HG02884 (cell line): ENCODE measurements at regions not wholly inside any gene's neighbourhood (a gene's known extent, or its start where the extent isn't known, plus 50 kb on each side); places are given as distances from the start of the nearest gene placed in this dataset.

Source experiments
- ATAC-seq: cut with Tn5 transposase; IDR thresholded peaks from one replicate; pipeline ENCODE4 v1.9.1; 2021; ENCODE audit warnings: mild to moderate bottlenecking, moderate library complexity; ENCODE audit not compliant: unreplicated experiment

- no peak for ATAC-seq
Observed at GRCh38 chr2:116645155-116645554, 1169.3 kb upstream of the DDX18 start.

DNA sequence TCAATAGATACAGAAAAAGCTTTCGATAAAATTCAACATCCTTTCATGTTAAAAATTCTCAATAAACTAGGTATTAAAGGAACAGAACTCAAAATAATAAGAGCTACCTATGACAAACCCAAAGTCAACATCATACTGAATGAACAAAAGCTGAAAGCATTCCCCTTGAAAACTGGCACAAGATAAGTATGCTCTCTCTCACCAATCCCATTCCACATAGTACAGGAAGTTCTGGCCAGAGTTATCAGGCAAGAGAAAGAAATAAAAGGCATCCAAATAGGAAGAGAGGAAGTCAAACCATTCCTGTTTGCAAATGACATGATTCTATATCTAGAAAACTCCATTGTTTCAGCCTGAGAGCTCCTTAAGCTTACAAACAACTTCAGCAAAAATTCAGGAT is 1145.8 kb upstream of the DDX18 start:
- ATAC-seq = no peak

DNA sequence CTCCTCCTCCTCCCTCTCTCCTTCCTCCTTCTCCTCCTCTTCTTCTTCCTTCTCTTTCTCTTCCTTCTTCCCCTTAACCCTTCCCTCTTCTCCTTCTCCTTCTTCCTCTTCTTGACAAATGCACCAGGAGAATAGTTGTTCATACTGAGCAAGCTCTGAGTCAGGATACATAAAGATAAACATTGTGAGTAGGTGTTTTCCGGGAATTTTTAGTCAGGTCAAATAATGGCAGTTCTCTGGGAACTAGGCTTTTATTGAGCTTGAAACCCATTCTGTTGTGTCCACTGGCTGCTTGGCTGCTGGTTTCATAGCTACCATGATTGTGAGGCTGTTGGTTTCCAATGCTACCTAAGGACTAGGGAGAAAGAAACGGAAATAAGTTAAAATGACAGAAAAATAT is 1144.7 kb upstream of the DDX18 start:
- ATAC-seq = no peak

- no peak for ATAC-seq
Observed at GRCh38 chr2:116674188-116674587, 1140.3 kb upstream of the DDX18 start.

DNA sequence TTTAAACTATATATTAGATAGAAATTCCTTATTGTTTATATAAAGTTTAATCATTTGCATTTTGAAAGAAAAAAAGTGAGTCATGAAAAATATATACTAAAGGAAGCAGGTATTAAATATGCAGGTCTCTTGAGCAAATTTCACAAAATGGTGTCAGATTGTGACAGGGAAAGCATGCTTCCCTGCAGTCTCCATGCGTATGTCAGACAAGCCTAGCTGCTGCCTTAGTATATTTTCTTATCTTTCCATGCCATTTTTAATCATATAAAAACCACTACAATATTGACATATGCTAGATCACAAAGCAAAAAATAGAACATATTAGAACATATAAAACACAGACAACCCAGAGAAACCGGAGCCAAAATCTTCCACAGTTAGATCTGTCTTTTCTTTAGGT is 1137.7 kb upstream of the DDX18 start:
- no peak for ATAC-seq

DNA sequence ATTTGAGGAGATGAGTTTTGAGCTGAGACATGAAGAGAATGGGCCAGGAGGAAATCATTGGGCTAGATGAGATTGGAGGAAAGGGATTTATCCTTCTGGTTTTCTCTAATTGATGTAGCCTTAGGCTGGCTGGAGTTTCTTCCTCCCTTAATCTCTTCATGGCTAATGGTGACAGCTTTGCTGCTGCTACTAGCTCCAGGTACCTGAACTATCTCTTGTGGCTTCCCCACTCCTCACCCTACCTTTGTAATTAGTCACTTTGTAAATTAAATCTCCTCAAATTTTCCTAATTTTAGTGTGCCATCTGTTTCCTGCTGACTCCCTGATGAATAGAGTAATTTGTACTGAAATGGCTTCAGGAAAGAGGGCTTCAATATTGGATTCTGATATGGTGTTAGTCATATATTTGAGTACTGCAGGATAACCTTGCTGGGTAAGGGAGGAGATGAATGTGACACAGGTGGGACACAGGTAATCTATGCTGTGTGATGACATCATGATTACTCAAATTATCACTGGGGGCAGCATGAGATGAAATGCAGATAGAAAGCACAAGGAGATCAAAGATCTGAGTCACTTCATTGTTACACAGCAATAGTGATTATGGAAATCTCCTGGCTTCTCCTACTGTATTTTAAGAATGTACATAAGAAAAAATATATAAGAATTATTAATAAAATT is 1134.1 kb upstream of the DDX18 start:
- ATAC-seq = no peak

DNA sequence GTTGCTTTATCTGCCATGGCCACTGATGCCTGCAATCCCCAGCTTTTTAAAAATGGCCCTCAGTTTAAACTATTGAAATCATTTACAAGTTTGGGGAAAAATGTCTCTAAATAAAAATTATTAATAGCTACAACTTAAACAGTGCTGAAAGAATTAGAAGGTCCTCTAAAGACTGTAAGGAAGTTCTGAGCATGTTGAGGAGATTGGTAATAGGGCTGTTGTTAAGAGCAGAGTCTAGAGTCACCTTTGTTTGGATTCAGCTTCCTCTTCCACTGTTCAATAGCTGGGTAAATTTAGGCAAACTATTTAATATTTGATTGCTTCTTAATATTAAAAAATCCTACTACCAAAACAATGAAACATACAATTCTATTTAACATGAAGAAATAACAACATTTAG is 1127.1 kb upstream of the DDX18 start:
- ATAC-seq = no peak

DNA sequence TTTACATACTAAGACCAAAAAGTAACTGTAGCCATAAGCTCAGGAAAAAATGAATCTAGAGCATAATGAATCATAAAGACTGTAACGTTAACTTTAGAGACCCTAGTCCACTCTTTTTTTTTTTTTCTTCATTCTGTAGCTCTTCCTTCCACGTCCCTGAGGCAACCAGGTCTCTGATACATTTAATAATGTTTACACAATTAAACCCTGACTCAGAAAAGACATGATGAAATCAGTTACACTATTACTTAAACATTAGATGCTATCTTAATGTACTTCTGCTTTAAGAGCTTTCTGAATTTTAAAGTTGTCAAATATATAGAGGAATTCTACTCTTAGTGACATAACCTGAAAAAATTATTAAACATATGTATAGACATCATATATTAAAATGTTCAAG is 1121.5 kb upstream of the DDX18 start:
- ATAC-seq = no peak

- no peak for ATAC-seq
Observed at GRCh38 chr2:116696223-116696622, 1118.3 kb upstream of the DDX18 start.

GRCh38 chr2:116696903-116697302 is 1117.6 kb upstream of the DDX18 start:
- no peak for ATAC-seq

- no peak for ATAC-seq
Observed at GRCh38 chr2:116706396-116706795, 1108.1 kb upstream of the DDX18 start.

DNA sequence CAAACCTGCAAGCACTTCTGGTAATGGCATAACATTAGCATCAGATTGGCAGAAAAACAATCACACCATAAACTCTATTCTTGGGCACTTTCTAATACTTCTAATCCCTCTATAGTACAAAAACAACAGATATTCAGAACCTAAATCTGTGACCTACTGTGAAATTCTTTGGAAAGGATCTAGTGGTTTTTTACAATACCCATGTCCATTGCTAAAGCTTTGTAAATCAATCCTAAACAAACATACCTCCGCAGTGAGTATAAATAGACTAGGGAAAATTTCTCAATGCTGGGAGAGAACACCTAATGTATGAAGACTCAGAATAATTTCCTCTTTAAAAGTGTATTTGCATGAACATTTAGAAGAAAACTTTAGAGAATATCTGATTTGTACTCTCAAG is 1098.5 kb upstream of the DDX18 start:
- ATAC-seq = no peak

DNA sequence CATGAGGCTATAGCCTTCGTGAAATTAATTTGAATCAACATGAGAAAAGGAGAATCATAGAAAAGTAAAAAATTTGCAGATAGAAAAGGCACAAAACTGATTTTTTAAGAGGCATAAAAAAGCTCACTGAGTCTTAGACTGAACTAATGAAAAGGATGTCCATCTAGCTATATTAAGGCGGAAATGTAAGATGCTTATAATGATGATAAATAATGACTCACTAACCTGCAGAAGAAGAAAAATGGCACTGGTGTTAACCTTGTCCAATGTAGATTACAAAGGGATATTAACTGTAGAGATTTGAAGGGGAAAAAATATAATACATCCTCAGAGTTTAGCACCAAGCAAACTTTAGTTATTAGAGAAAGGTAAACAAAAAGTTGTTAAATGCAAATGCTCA is 1098.0 kb upstream of the DDX18 start:
- ATAC-seq = no peak

DNA sequence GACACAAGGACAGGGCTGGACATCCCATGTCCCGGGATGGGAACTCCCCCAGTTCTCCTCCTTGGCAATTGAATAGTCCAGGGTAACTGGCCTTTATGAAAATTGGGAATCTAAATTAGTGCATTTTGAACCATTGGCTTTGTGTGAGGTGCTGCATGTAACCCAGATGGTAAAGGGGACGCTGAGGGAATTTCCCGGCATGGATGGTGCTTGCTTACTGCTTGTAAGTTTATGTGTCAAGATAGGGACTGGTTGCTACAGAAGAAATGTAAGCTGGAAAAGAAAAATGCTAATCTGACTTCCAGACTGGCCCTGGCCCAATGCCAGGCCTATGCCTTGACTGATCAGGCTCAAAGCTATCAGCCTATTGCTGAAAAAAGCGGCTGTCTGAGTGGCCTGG is 1096.7 kb upstream of the DDX18 start:
- no peak for ATAC-seq

GRCh38 chr2:116718451-116718850 is 1096.0 kb upstream of the DDX18 start:
- ATAC-seq = no peak

DNA sequence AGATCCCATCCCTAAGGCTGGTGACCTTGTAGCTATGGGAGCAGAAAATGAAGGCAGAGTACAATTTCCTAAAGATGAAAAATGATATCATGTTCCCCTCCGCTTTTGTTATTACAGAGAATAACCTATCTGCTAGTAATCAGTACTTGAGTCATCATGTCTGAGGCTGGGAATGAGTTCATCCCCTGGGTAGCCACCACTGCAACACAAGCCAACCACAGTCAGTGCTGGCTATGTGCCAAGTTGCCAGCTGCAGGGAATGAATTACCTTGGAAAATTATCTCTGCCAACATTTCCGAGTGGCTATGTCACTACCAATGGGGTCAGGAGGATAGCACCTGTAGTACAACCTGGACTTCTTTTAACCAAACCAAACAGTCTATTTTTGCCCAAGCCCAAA is 1094.7 kb upstream of the DDX18 start:
- ATAC-seq = no peak

DNA sequence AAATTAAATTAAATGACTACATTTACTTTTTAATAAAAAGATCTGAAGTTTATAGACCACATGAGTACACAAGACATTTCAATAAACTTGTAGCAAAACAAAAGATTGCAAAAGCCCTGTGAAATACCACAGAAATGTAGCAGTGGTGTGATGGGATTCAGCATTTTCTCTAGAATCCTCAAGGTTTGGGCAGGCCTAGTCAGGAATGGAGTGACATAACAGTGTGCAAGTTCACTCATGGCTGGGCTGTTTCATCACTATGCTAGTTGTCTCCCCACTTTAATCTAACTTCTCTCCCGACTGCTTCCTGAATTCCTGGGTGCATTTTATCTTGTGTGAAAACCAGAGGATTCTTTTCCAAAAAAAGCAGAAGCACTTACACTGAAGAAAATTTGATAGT is 1089.9 kb upstream of the DDX18 start:
- ATAC-seq = no peak

- ATAC-seq = no peak
Observed at GRCh38 chr2:116732322-116732721, 1082.2 kb upstream of the DDX18 start.

DNA sequence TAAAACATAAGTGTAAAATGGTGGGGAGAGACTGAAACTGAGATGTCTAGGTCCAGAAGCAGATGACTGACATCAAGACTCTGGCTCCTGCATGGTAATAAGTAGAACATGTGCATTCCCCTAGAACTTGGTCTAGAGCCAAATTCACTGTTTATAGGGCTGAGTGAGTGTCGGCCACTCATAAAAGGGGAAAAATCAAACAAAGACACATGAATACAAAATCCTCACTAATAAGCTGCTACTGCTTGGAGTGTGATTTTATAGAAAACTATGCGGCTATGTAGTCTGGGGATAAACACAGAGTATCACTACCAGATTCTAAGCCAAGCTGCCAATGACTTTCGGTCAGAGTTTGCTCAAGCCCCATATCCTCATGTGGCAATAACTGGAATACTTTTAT is 1080.8 kb upstream of the DDX18 start:
- no peak for ATAC-seq

- no peak for ATAC-seq
Observed at GRCh38 chr2:116737951-116738350, 1076.5 kb upstream of the DDX18 start.

GRCh38 chr2:116747103-116747502 is 1067.4 kb upstream of the DDX18 start:
- ATAC-seq = no peak

DNA sequence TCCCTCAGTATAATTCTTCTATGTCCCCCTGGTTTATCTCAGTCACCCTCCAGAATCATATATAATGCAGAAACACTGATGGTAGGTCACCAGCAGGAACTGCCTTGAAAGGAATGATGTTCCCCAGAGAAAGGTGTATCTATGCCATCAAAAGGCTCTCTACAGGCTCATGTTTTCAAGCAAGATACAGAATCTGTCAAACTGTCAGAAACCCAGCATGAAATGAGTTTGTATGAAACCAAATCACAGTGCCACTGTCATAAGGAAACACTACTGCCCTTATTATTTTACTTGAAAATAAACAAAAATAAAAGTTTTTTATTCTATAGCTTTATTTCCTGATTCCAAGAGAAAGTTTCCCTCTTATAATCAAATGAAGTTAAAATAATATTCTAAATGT is 1064.5 kb upstream of the DDX18 start:
- ATAC-seq = no peak

GRCh38 chr2:116754381-116755101 is 1060.0 kb upstream of the DDX18 start:
- no peak for ATAC-seq
